ENCODE measurements at regions not wholly inside any gene's neighbourhood (a gene's known extent, or its start where the extent isn't known, plus 50 kb on each side); places are given as distances from the start of the nearest gene placed in this dataset.

- TF ChIP-seq POLR2A (IDR thresholded peaks at IDR 0.05) (no peak), CTCF (IDR thresholded peaks at IDR 0.05) (no peak), POLR2AphosphoS5 (IDR thresholded peaks at IDR 0.05; ENCODE audit: insufficient read depth in 1 of 2, low read depth in 1 of 2) (no peak)
Measured at GRCh38 chr5:67249590-67249895, 52.9 kb upstream of the CD180 start.

Measured in vagina (tissue), 2 donors.